Upper lobe of right lung (tissue), 1 donor: ENCODE measurements at regions not wholly inside any gene's neighbourhood (a gene's known extent, or its start where the extent isn't known, plus 50 kb on each side); places are given as distances from the start of the nearest gene placed in this dataset.

Source experiments
- ATAC-seq: fragments of 200-7000 bp; cut with Tn5 transposase; one replicate; pipeline ENCODE4 v1.9.1; 2020; ENCODE audit warnings: mild to moderate bottlenecking, moderate library complexity
- DNase-seq: peaks from one replicate; pipeline ENCODE4 v3.0.0-alpha.2; 2020
- H3K27ac ChIP-seq: fragments of 200-600 bp; one replicate; pipeline ENCODE4 v1.8.0; 2022
- H3K27me3 ChIP-seq: fragments of 200-600 bp; one replicate; pipeline ENCODE4 v1.8.0; 2022; ENCODE audit warnings: mild to moderate bottlenecking
- H3K36me3 ChIP-seq: fragments of 200-600 bp; one replicate; pipeline ENCODE4 v1.8.0; 2022
- H3K4me1 ChIP-seq: fragments of 200-600 bp; one replicate; pipeline ENCODE4 v1.8.0; 2022
- H3K4me3 ChIP-seq: fragments of 200-600 bp; one replicate; pipeline ENCODE4 v1.8.0; 2022; ENCODE audit warnings: mild to moderate bottlenecking
- H3K9me3 ChIP-seq: fragments of 200-600 bp; one replicate; pipeline ENCODE4 v1.8.0; 2022
- intact Hi-C: fragments of 100-400 bp; cut with DNase I; formaldehyde crosslinking; loops from one replicate; pipeline ENCODE4 v1.11.0; 2022
- TF ChIP-seq, protein P1 (sequence below): fragments of 200-600 bp; IDR thresholded peaks from one replicate; pipeline ENCODE4 v1.8.0; 2022; ENCODE audit warnings: antibody characterized with exemption
- donor health status: DM: no; HTN: yes; CAD: no; lungs with severe emphysema.

DNA sequence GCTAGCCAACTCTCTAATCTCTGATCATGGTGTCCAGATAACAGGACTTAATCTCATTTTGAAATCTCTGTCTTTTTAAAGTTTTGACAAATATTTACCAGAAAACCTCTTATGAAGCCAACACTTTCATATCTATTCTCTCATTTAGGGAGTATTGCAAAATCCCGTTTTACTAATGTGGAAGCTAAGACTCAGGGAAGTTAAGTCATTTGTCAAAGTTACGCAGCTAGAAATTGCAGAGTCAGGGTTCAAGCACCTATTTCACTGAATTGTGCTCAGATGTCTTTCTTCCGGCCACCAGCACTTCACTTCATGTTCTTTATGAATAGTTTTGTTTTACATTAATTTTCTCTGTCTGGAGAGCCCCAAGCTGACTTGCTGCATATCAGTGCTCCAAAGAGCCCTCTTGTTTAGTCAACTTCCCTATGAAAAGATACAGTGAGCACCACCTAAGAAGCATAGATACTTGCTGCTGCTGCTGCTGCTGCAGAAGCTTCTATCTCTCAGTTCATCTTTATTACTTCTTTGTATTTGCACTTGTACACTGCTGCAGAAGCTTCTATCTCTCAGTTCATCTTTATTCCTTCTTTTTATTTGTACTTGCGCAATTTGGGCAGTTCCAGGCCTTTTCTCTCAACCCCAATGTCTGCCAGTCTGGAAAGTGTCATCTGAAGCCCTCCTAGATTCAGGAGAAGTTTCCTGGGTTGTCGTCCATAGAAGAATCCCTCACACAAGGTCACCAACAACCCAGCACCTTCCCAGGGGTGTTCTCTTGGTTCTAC is 329.7 kb downstream of the MAFB start:
- ATAC-seq (no peak), DNase-seq (no peak)
- intact Hi-C loops: no loop called here
- no peaks in the 10 kb centered on the region for H3K9me3 ChIP-seq
- TF ChIP-seq, protein P1, sequence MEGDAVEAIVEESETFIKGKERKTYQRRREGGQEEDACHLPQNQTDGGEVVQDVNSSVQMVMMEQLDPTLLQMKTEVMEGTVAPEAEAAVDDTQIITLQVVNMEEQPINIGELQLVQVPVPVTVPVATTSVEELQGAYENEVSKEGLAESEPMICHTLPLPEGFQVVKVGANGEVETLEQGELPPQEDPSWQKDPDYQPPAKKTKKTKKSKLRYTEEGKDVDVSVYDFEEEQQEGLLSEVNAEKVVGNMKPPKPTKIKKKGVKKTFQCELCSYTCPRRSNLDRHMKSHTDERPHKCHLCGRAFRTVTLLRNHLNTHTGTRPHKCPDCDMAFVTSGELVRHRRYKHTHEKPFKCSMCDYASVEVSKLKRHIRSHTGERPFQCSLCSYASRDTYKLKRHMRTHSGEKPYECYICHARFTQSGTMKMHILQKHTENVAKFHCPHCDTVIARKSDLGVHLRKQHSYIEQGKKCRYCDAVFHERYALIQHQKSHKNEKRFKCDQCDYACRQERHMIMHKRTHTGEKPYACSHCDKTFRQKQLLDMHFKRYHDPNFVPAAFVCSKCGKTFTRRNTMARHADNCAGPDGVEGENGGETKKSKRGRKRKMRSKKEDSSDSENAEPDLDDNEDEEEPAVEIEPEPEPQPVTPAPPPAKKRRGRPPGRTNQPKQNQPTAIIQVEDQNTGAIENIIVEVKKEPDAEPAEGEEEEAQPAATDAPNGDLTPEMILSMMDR: no peak
- no peaks in the 10 kb centered on the region for H3K36me3 ChIP-seq
- no peak overlapping the region for H3K27ac ChIP-seq
- H3K4me3 ChIP-seq: no peak overlapping the region
- no peaks in the 10 kb centered on the region for H3K27me3 ChIP-seq
- H3K4me1 ChIP-seq: peaks cover 9% of the 10 kb centered on the region

DNA sequence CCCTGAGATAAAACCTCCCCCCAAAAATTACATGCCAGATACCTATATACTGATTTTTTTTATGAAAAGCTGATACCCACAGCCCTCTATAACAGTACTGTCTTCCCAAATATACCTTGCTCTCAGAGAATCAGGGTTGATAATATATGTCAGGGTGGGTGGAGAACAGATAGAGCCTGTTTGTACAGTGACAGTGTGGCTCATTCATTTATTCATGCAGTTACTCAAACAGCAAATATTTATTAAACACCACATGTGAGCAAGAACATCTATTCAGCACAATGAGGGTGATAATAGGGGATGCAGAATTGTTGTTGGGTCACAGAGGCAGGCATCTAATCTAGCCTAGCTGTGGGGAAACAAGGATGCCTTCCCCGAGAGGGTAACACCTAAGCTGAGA is 334.2 kb downstream of the MAFB start:
- ATAC-seq: no peak
- H3K4me1 ChIP-seq: peaks cover 9% of the 10 kb centered on the region
- no peak for DNase-seq
- no peak overlapping the region for H3K4me3 ChIP-seq
- H3K9me3 ChIP-seq: no peaks in the 10 kb centered on the region
- no peaks in the 10 kb centered on the region for H3K27me3 ChIP-seq
- H3K36me3 ChIP-seq: no peaks in the 10 kb centered on the region
- H3K27ac ChIP-seq: no peak overlapping the region
- intact Hi-C loops: no loop called here
- TF ChIP-seq, protein P1: no peak

DNA sequence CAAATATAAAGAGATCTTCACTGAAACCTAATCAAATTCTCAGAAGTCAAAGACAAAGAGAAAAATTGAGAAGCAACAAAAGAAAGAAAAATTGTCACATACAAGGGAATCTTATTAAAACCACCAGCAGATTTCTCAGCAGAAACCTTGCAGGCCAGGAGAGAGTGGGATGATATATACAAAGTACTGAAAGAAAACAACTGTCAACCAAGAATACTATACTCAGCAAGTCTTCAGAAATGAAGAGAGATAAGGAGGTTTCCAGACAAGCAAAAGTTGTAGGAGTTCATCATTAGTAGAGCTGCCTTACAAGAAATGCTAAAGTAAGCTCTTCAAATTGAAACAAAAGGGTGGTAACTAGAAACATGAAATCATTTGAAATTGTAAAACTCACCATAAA is 345.6 kb downstream of the MAFB start:
- H3K4me3 ChIP-seq: no peak overlapping the region
- no peaks in the 10 kb centered on the region for H3K4me1 ChIP-seq
- no peaks in the 10 kb centered on the region for H3K9me3 ChIP-seq
- DNase-seq: no peak
- no peak overlapping the region for H3K27ac ChIP-seq
- no peak for ATAC-seq
- TF ChIP-seq, protein P1: no peak
- H3K27me3 ChIP-seq: no peaks in the 10 kb centered on the region
- no peaks in the 10 kb centered on the region for H3K36me3 ChIP-seq
- intact Hi-C loops: no loop called here

DNA sequence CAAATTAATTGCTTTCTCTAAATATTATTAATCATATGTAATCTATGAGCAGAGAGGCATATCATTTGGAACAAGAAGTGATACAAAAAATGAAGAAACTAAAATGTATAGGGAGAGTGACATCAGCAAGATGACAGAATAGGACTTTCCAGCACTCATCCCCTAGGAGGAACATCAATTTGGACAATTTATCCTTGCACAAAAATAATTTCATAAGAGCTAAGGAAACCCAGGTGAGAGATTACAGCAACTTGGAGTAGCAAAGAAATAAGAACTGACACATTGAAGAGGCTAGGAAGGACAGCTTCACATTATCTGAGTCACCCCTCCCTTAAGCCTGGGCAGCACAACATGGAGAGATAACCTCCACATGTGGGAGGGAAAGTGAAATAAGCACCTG is 347.5 kb downstream of the MAFB start:
- Histone ChIP-seq H3K4me3 (no peak overlapping the region), H3K4me1 (no peaks in the 10 kb centered on the region), H3K9me3 (no peaks in the 10 kb centered on the region), H3K36me3 (no peaks in the 10 kb centered on the region), H3K27ac (no peak overlapping the region), H3K27me3 (no peaks in the 10 kb centered on the region)
- DNase-seq (no peak), ATAC-seq (no peak)
- TF ChIP-seq, protein P1: no peak
- intact Hi-C loops: no loop called here

DNA sequence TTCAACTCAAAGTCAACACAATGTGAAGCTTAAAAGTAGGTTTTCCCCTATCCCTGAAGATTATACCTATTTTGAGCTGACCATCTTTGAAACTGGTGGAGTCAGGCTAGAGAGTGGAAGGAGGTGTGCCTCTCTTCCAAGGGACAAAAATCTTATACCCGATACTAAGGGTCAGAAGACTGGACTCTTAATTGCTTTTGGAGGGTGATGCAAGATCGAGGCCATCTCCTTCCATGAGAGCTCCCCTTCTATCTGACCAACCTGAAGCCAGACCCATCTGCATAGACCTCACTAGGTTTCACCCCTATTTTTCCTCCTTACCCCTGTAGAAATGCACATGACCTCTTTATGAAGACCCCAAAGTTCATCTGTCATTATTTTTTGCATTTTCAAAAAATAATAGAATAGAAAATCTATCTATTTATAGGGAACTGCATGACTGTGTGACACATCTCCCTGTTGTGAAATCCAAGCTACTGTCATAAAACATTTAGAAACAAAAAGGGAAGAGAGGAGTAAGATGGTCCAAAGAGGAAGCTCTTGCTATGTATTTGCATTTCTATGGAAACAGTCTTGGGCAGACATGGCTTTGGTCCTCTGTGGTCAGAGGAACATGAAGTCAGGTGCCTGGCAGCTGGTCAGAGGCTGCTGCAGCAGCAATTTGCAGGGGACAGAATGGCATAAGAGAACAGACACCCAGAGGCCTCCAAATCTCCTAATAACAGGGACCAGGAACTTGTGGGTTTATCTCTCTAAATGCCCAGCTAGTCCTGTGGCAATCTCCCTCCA is 349.2 kb downstream of the MAFB start:
- peak; percentile 96 for ATAC-seq
- intact Hi-C loops: no loop called here
- Histone ChIP-seq H3K27me3 (no peaks in the 10 kb centered on the region), H3K27ac (no peak overlapping the region), H3K4me3 (no peak overlapping the region), H3K36me3 (no peaks in the 10 kb centered on the region), H3K4me1 (no peaks in the 10 kb centered on the region), H3K9me3 (no peaks in the 10 kb centered on the region)
- TF ChIP-seq, protein P1: no peak
- peak; percentile 80 for DNase-seq
